Bronchial epithelial cell (primary cell): ENCODE measurements at regions not wholly inside any gene's neighbourhood (a gene's known extent, or its start where the extent isn't known, plus 50 kb on each side); places are given as distances from the start of the nearest gene placed in this dataset.

Experiments
- DNase-seq: peaks from one replicate; pipeline ENCODE4 v3.0.0-alpha.2; 2010; ENCODE audit warnings: low read depth
- FAIRE-seq: peaks from 2 replicates; lab custom pipeline; 2011; peaks lifted over from hg19 to GRCh38; lab: Jason Lieb, UNC
- H3K27me3 ChIP-seq: 2 replicates; pipeline ENCODE4 v1.5.1; 2011; ENCODE audit warnings: low read length; ENCODE audit not compliant: control insufficient read depth, insufficient read depth
- H3K36me3 ChIP-seq: 2 replicates; pipeline ENCODE4 v1.5.1; 2011; ENCODE audit warnings: low read length; ENCODE audit not compliant: control insufficient read depth, insufficient read depth
- H3K4me3 ChIP-seq: 2 replicates; pipeline ENCODE4 v1.5.1; 2011; ENCODE audit warnings: mild to moderate bottlenecking, low read depth, low read length, control low read depth
- CTCF ChIP-seq: IDR thresholded peaks from 2 replicates; pipeline ENCODE4 v1.5.1; 2011; ENCODE audit warnings: mild to moderate bottlenecking, moderate library complexity, low read length, control low read depth, inconsistent platforms; ENCODE audit not compliant: insufficient read depth, severe bottlenecking

- no peaks in the 10 kb centered on the region for H3K27me3 ChIP-seq
- FAIRE-seq (no peak), DNase-seq (no peak)
- H3K4me3 ChIP-seq = no peak overlapping the region
- H3K36me3 ChIP-seq = no peaks in the 10 kb centered on the region
- no peak for TF ChIP-seq CTCF
These were observed 281.6 kb upstream of the FMN2 start for GRCh38 chr1:239810061-239810481.

GRCh38 chr1:239811211-239811885 is 280.3 kb upstream of the FMN2 start:
- no peak for TF ChIP-seq CTCF
- no peak for FAIRE-seq

GRCh38 chr1:239812580-239812979 is 279.1 kb upstream of the FMN2 start:
- Histone ChIP-seq H3K27me3 (no peaks in the 10 kb centered on the region), H3K4me3 (no peak overlapping the region), H3K36me3 (no peaks in the 10 kb centered on the region)
- DNase-seq (no peak), FAIRE-seq (no peak)
- TF ChIP-seq CTCF = no peak

More at GRCh38 chr1:239811211-239811885, 280.3 kb upstream of the FMN2 start:
- no peaks in the 10 kb centered on the region for H3K36me3 ChIP-seq
- DNase-seq = no peak
- no peak overlapping the region for H3K4me3 ChIP-seq
- no peaks in the 10 kb centered on the region for H3K27me3 ChIP-seq

GRCh38 chr1:239814306-239814881 is 277.3 kb upstream of the FMN2 start:
- no peaks in the 10 kb centered on the region for H3K27me3 ChIP-seq
- H3K4me3 ChIP-seq = no peak overlapping the region
- H3K36me3 ChIP-seq = no peaks in the 10 kb centered on the region
- peak; percentile 24 for TF ChIP-seq CTCF
- DNase-seq (peak; percentile 91), FAIRE-seq (peak; percentile 96)

DNA sequence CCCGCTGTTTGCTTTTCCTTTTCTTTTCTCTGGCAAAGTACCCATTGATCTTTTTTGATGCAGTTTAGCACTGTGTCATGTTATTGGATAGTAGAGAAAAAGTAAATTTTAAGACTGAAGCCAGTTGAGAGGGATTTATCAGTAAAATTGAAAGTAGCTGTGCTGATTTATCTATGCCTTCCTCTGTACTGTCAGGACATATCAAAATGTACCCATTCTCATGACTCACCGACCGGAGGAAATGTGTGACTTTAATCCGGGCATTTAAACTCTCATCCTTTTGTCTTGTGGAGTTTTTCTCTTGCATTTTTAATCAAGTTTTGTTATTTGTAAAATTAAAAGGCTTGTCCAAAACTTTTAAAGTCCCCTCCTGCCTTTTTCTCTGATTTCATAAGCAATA is 276.6 kb upstream of the FMN2 start:
- no peak overlapping the region for H3K4me3 ChIP-seq
- no peak for DNase-seq
- TF ChIP-seq CTCF = no peak
- FAIRE-seq = no peak
- no peaks in the 10 kb centered on the region for H3K27me3 ChIP-seq
- H3K36me3 ChIP-seq = no peaks in the 10 kb centered on the region
